Iris pigment epithelial cell (primary cell): ENCODE measurements at regions not wholly inside any gene's neighbourhood (a gene's known extent, or its start where the extent isn't known, plus 50 kb on each side); places are given as distances from the start of the nearest gene placed in this dataset.
"Not testable (repeated sequence)": the region's sequence is repeated elsewhere in the genome, so short reads cannot be mapped to it uniquely, and the experiment has no call there.

Experiments
- DNase-seq: peaks from one replicate; pipeline ENCODE4 v3.0.0-alpha.2; 2011; ENCODE audit warnings: low read depth

DNA sequence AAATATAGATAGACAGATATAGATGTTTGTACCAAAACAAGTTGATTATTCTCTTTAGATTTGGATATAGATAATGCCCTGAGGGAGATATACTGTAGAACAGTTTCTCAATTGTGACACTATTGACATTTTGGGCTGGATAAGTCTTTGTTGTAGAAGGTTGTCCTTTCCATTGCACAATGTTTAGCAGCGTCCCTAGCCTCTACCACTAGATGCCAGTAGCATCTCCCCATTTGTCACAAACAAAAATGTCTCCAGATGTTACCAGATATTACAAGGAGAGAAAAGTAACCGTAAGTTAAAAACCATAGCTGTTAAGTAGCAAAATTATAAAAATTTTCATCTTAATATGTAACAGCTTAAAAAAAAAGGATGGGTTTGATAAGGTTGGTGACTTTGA is 2595.3 kb downstream of the ARAP2 start:
- peak; percentile 20 for DNase-seq

DNA sequence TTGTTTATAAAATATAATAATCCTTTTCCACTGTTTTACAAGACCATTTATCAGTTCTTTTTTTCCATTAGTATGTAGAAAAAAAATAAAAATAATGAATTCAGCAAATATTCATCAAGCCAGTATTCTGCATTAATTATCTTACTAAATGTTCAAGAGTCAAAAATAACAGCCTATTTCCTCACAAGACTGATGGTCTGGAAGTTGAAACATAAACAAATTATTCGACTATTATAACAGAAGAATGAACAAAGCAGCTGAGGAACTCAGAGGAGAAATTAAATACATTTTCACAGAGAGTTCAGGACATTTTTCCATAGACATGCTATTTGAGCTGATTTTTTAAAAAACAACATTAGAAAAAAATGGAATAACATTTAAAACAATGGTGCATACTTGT is 2594.8 kb downstream of the ARAP2 start:
- no peak for DNase-seq

DNA sequence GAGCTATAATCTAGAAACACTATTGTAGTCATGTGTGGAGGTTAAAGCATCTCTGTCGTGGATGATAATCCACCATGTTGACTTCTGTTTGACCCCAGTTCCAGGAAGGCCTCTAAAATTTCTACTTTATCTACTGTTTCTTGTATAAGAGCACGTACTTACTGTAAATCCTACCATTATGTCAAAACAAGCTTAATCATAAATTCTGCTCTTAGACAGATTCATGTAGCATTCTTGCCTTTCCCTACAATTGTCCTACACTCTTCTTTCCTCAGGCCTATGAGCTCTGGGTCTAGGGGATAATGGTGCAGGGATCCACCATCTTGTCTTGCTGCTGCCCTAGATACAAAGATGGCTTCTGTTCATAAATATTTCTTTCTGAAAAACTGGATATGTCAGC is 2594.3 kb downstream of the ARAP2 start:
- no peak for DNase-seq

DNA sequence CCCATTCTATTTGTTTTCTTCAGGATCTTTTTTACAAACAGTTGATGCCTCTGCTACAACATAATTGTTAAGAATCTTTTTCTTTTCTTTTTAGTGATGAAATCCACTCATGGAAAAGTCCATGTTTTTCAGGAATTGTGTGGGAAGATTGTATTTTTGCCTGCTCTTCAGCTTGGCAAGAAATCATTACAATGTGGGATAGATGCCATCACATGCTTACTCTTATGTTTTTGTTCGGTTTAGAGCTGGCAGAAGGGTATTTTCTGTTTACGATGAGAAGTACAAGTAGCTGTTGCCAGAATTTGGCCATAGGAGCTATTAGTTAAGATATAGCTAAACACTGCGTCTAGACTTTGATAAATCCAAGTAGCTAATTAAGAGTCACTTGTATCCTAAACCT is 2585.3 kb downstream of the ARAP2 start:
- no peak for DNase-seq

DNA sequence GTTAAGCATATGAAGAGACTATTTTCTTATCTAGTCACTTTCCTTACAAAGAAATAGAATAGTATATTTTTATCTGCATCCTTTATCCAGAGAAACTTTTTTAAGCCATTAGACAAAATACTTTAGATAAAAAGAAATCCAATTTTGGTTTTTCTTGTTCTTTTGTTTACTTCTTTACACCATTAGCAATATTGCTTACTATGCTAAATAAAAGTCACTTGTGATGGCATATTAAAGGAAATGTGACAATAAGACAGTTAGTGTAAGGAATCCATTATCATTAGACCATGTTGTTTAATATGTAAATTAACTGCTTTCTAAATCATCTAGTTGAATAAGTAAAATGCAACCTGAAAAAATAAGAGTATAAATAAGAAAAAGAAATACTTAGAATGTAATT is 2582.7 kb downstream of the ARAP2 start:
- DNase-seq, result no peak

DNA sequence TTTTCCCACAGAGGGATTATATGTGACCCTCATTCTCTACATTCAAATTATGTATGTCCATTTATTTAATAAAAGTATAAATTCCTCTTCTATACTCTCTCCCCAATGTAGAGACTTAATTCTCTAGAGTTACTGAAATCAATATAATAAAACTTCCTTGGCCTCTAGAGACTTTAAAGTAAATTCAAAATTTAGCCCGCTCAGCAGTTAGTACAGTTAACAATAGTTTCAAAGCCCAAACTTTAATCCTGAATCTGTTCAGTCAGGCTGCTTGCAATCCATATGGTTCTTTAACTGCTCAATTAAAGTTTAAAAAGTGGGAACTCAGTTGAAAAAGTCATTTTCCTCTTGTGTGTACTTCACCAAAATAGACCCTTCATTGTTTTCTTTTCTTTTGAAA is 2558.4 kb downstream of the ARAP2 start:
- DNase-seq, result no peak

DNA sequence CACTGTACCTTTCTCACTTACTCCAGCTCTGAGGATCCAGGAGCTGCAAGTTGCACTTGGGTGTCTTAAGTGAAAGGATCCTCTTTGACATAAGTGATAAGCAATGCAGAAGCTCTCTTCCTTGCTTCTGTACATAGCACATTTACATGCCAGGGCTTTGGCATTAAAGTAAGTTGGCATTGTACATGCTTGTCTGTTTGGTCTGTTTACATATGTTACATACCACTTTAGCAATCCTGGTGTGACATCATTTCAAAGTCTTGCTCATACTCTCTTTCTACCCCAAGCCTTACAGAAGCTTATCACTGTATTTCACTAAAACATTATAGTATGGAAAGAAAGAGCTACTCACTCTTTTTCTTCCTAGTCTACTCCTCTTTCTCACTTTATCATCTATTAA is 2548.3 kb downstream of the ARAP2 start:
- peak; percentile 16 for DNase-seq

DNA sequence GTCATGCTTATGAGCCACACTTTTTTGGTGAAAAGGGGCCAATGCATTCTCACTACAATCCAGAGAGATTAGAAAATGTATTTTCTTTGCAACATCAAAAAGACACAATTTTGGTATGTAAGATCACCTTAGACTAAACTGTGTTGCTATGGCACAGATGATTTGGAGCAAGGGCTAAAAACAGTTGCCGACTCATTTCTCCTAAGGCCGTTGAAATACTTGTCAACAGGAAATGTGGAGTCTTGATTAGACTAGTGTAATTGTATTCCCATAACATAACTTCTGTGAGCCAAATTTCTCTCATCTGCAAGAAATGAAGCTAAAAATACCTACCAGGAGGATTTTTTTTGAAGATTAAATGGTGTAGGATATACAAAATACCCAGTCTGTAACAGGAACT is 2547.7 kb downstream of the ARAP2 start:
- peak; percentile 3 for DNase-seq

DNA sequence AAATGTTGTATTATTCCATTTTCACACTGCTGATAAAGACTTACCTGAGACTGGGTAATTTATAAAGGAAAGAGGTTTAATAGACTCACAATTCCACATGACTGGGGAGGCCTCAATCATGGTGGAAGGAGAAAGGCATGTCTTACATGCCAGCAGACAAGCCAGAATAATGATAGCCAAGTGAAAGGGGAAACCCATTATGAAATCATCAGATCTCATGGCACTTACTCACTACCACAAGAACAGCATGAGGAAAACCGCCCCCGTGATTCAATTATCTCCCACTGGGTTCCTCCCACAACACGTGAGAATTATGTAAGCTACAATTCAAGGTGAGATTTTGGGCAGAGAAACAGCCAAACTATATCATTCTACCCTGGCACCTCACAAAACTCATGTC is 2535.1 kb downstream of the ARAP2 start:
- DNase-seq, result peak; percentile 73

DNA sequence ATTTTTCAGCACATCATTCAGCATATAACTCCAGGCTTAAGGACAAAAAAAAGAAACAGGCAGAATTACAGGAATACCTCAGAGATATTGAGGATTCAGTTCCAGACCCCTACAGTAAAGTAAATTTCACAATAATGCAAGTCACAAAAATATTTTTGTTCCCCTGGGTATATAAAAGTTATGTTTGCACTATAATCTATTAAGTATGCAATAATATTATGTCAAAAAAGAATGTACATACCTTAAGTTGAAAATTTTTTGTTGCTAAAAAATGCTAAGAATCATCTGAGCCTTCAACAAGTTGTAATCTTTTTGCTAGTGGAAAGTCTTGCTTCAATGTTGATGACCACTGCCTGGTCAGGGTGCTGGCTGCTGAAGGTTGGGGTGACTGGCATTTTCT is 2532.5 kb downstream of the ARAP2 start:
- no peak for DNase-seq

DNA sequence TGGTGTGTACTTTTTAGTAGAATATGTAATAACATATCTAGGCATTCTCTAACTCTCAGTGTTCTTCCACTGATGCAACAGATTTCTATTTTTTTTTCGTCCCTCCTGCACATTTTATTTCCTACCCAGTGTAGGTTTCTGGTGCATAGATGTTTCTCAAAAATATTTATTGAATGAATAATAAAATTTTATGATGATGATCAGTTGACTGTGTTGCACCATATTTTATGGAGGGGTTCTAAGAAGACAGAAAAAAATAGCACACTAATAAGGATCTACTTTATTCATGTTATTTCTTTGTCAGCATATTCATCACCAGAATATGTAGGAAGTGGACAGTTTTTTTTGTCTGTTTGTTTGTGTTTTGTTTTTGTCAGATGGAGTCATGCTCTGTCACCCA is 2529.3 kb downstream of the ARAP2 start:
- no peak for DNase-seq

DNA sequence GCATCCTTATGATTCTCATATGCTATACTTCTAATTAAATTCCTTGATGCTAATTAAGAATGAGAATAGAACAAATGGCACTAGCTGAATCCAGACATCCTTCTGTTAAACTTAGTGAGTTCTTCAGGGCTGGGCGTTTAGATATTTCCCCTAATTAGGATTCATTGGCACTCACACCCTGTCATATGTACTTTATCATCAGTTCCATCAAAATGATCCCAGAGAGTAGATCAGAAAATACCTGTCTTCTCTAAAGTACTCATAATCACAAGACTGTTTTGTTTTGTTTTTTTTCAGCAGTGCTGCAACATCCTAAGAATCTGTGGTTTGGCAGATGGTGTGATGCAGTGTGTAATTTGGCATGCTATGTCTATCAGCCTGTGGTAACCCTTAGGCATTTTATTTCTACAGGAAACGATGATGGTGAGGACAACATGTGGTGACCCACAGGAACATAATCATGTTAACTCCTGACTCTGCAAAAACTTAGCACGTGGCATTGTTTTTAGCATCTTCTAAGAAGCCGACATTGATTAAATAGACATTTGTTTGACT is 2528.4 kb downstream of the ARAP2 start:
- peak; percentile 78 for DNase-seq

DNA sequence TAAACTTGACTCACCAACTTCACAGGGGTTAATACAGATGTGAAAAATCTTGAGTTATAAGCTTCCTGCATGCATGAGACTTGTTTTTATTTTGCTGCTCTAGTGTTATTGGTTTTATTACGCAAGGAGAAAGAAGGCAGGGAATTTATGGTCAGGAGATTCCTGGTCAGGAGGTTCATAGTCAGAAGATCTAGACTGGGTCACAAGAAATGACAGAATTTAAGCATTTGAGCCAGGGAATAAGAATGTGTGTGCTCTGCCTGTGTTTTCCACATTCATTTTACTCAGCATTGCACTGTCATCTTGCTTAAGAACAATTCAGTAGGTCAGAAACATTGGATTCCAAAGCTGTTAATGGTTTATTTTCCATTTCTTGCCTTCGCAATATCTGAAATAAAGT is 2522.1 kb downstream of the ARAP2 start:
- DNase-seq, result peak; percentile 36

DNA sequence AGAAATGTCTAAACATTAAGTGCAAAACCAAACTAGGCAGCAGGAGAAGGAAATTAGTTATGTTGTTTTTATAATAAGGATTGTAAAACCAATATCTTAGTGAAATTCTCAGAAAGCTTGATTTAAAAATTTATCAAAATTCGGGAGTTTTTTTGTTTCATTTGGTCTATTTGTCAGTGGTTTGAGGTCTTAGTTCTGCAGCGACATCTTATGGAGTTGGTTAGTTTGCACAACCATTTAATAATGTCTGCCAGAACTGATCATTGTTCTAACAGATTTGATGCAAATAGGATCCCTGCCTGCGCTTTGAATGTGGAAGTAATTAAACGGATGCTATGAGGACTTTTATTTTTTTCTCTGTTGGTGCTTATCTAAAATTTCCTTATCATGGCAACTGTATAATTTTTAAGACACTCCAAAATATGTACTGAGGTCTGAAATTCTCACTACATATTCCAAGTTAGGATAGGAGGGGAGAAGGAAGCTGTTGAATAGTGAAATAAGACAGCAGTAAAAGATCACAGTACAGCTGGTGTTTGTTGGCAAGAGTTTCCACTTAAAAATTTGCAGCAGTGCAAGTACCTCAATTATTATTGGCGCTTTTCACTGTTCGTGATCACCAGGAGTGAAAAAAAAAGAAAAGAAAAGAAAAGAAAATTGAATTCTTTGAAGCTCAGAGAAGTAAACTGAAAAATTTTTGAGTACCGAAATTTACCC is 2521.4 kb downstream of the ARAP2 start:
- peak; percentile 16 for DNase-seq

DNA sequence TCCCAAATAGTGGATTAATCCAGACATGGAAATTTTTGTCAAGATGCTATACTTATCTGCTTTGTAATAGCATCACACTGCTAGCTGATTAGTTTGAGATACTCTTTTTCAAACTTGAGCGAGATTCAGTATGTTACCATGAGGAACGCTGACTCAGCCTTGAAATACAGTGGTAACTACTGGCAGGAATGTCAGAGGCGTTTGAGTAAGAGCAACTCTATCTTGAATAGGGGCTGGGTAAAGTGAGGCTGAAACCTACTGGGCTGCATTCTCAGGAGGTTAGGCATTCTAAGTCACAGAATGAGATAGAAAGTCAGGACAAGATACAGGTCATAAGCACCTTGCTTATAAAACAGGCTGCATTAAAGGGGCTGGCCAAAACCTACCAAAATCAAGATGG is 2519.6 kb downstream of the ARAP2 start:
- DNase-seq, result no peak

DNA sequence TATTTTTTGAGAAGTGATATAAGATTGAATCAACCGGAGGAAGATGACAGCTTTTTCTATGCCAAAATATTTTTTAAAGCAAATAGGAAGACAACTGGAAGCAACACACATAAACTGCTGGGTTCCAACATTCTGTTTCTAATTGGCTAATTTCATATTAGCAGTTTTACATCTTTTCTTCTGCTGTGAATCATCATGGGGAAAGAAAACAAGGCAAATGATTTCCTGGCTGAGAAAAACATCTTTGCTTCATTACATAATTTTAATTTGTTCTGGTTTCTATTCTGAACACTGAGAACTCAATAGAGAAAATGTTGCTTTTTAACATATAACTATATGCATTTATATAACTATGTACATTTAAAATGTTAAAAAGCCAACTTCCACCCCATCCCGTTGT is 2518.5 kb downstream of the ARAP2 start:
- no peak for DNase-seq

DNA sequence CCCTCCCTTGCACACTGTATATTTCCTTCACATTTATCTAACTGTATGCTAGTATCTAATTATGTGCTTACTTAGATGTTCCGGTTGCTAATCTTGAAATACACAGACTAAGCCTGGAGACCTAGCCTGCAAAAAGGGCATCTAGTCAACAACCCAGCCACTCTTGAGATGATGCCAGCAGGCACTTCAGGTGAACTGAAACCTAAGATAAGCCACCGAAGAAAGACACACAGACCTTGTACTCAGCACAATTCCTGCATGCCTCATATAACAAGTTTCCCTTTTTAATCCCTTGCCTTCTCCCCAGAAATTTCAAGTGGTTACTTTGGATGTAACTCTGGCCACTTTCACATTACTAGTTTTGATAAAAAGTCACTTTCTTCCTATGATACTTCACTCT is 2506.6 kb downstream of the ARAP2 start:
- DNase-seq, result no peak

DNA sequence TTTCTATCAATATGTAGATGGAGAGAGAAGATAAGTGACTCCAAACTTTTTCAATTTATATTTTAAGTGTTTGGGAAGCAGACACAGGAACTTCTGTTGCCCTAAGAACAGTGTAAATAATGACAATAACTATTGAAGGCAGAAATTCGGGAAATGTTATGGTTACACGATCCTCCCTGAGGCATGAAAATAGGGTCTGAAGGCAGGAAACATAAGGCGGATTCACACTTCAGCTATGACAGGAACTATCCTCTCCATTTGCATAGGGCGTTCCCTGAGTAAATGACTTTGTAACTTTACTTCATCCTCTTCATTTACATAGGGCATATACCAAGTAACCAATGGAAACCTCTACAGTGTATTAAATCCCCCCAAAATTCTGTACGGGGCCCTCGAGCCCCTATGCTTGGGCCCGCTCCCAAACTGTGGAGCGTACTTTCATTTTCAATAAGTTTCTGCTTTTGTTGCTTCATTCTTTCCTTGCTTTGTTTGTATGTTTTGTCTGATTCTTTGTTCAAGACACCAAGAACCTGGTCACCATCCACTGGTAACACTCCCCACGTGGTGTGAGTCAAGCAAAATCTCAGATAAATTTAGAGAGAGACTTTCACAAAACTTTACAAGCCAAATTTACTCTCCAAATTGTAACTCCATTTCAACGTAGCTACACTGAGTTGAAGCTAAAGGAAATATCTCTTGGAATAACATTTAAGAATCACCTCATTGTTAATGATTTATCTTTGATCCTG is 2504.3 kb downstream of the ARAP2 start:
- no peak for DNase-seq

DNA sequence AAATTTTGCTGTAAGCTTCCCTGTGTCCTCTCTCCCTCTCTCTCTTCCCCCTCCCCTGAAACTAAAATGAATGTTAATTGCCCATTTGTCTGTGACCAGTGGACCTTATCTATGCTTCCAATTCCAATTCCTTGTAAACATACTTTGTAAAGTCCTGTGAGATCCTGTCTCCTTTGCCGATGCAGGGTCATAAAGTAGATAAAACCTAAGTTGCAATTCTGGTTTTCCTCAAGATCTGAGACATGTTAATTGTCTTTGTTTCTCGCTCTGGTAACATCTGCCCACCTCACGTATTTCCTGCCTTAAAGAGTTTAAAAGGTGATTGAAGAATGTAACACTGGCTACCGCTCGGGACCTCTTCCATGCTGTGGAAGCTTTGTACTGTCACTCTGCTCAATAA is 2503.4 kb downstream of the ARAP2 start:
- not testable (repeated sequence) for DNase-seq

DNA sequence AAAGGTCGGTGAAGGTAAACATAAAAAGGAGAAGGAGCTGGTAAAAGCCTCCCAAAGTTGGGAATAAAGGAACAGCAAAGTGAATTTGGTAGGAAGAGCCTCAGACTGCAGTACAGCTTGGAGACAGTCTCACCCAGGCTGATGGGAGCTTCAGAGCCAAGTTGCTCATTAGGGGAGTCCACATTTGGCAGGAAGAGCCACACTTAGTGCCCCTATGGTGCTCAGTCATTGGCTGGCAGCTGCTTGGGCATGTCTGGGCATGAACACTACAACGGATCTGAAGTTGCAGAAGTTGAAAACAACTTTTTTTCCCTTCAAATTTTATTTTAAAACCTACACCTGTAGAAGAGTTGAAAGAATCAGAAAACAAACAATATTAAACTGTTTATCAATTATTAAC is 2497.3 kb downstream of the ARAP2 start:
- DNase-seq, result no peak

DNA sequence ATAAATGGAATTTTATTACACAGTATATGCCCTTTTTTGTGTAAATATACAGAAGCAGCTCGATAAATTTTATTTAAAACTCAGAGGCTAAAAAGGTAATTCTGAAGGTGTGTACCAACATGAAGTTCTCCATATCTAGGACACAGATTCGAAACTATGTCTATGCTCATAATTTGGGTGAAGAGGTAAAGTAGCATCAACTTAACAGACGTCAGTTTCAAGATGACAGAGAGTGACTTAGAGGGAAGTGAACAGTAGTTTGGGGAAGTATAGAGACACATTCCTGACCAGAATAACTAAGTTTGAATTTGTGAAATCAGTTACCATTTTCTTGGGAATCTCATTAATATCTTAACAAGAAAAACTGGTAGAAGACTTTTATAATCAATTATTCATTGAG is 2493.3 kb downstream of the ARAP2 start:
- DNase-seq, result no peak

DNA sequence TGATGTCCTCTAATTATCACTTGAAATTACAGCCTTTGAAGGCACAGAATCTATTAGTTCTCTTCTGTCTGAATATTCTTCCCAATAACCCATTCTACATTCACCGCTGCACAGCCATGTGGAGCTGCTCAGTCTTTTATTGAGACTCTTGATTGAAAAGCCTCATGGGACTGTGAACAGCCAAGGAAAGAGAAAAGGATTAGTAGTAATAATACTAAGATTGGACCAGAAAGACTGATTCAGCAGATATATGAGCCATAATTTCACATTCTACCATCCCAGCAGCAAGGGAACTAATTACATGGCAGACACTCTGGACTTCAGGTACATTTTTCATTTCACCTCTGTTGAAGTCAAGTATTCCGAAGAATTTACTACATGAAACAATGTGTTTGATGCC is 2471.7 kb downstream of the ARAP2 start:
- DNase-seq, result no peak

DNA sequence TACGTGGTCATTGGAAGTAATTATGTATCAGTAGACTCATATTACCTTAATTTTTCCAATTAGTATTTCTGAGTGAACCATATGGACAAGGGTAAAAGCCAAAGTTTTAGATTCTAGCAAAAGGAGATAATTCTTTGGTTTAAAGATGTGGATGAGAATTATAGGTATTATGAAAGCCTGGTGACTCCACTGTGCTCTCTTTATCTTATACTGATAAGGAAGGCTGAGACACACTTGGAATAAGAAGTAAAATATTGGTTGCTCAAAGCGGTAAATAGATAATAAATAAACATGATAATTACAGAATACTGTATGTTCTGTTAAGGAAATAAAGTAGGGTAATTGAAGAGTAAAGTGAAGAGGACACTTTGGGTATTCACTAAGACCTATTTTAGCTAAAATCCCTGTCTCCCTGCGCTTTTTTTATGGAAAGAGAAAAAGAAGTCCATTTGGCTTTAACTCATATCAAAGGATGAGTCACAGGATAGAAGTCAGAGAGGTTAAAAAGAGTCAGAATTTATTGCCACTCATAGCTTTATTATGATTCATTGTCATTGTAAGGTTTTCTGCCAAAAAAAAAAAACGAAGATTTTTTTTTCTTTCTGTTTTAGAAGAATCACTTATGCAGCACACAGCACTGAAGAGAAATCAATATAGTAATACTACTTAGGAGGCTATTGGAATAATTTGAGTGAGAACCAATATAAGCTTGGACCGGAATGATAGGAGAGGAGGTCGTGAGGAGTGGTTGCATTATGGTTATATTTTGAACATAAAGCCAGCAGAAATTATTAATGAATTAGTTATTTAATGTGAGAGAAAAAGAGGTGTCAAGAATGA is 2463.1 kb downstream of the ARAP2 start:
- peak; percentile 54 for DNase-seq
